HG03469 (cell line): ENCODE measurements at regions not wholly inside any gene's neighbourhood (a gene's known extent, or its start where the extent isn't known, plus 50 kb on each side); places are given as distances from the start of the nearest gene placed in this dataset.

Experiments
- ATAC-seq: cut with Tn5 transposase; IDR thresholded peaks from one replicate; pipeline ENCODE4 v1.9.1; 2021; ENCODE audit warnings: mild to moderate bottlenecking, moderate library complexity, moderate number of reproducible peaks; ENCODE audit not compliant: unreplicated experiment

- ATAC-seq: no peak
Observed at GRCh38 chr13:97559981-97560380, 126.0 kb downstream of the RAP2A start.

- peak; percentile 78 for ATAC-seq
Observed at GRCh38 chr13:97561182-97561581, 127.2 kb downstream of the RAP2A start.

- no peak for ATAC-seq
Observed at GRCh38 chr13:97562962-97563361, 129.0 kb downstream of the RAP2A start.

GRCh38 chr13:97564956-97565355 is 131.0 kb downstream of the RAP2A start:
- no peak for ATAC-seq

- no peak for ATAC-seq
Observed at GRCh38 chr13:97565906-97566305, 131.9 kb downstream of the RAP2A start.

- no peak for ATAC-seq
Observed at GRCh38 chr13:97566907-97567306, 132.9 kb downstream of the RAP2A start.

- peak; percentile 100 for ATAC-seq
Observed at GRCh38 chr13:97567510-97568243, 133.7 kb downstream of the RAP2A start.

GRCh38 chr13:97568850-97569249 is 134.9 kb downstream of the RAP2A start:
- ATAC-seq: no peak

- ATAC-seq: no peak
Observed at GRCh38 chr13:97569841-97570240, 135.9 kb downstream of the RAP2A start.

- ATAC-seq: no peak
Observed at GRCh38 chr13:97570442-97570841, 136.5 kb downstream of the RAP2A start.

GRCh38 chr13:97573011-97573410 is 139.0 kb downstream of the RAP2A start:
- ATAC-seq: no peak

GRCh38 chr13:97574926-97575325 is 141.0 kb downstream of the RAP2A start:
- no peak for ATAC-seq

GRCh38 chr13:97577026-97577425 is 143.1 kb downstream of the RAP2A start:
- no peak for ATAC-seq

- no peak for ATAC-seq
Observed at GRCh38 chr13:97582170-97582569, 148.2 kb downstream of the RAP2A start.

- ATAC-seq: no peak
Observed at GRCh38 chr13:97583907-97584497, 150.0 kb downstream of the RAP2A start.

- ATAC-seq: no peak
Observed at GRCh38 chr13:97586941-97587340, 153.0 kb downstream of the RAP2A start.

GRCh38 chr13:97588993-97589392 is 155.0 kb downstream of the RAP2A start:
- ATAC-seq: no peak

- no peak for ATAC-seq
Observed at GRCh38 chr13:97600458-97601075, 166.6 kb downstream of the RAP2A start.

GRCh38 chr13:97615266-97615665 is 181.3 kb downstream of the RAP2A start:
- ATAC-seq: no peak

GRCh38 chr13:97616385-97616784 is 182.4 kb downstream of the RAP2A start:
- no peak for ATAC-seq

- ATAC-seq: no peak
Observed at GRCh38 chr13:97621025-97621424, 187.1 kb downstream of the RAP2A start.

GRCh38 chr13:97621631-97622030 is 187.7 kb downstream of the RAP2A start:
- no peak for ATAC-seq
